ENCODE measurements at regions not wholly inside any gene's neighbourhood (a gene's known extent, or its start where the extent isn't known, plus 50 kb on each side); places are given as distances from the start of the nearest gene placed in this dataset.

DNA sequence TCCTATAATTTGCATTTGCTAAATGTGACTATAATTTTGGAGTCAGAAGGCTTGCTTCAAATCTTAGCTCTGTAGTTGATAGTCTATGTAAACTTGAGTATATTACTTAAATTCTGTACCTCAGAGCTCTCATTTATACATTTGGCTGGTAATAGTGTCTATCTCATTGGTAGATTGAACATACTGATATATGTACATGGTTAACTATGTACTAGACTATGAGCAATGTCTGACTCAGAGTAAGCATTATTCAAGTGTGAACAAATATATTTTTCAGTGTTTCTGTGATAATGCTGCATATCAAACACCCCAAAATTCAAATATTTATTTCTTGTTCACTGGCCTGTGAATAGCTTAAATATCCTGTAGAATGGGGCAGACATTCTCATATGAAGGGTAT, 1568.9 kb upstream of the PABPC4L start:
- Histone ChIP-seq H3K9me1 (ENCODE audit: insufficient read depth, low read length) (no peaks in the 10 kb centered on the region), H3K4me3 (ENCODE audit: insufficient read depth, low read depth, low read length) (no peak overlapping the region), H3K4me2 (ENCODE audit: low read depth, low read length) (no peak overlapping the region), H3K79me1 (ENCODE audit: low read depth in 1 of 2, low read length in 2 of 2) (no peaks in the 10 kb centered on the region), H2AK9ac (replicated peaks; ENCODE audit: low read depth, low read length, poor library complexity) (no peak overlapping the region), H3K4ac (ENCODE audit: low read depth, low read length) (no peak overlapping the region), H3K14ac (replicated peaks; ENCODE audit: low read depth, low read length) (no peak overlapping the region), H4K8ac (ENCODE audit: low read depth in 2 of 2, low read length in 2 of 2) (no peak overlapping the region), H4K91ac (ENCODE audit: insufficient read depth, low read depth, low read length) (no peak overlapping the region), H3K23ac (ENCODE audit: low read depth, low read length) (no peak overlapping the region), H4K5ac (ENCODE audit: low read depth, low read length) (no peak overlapping the region), H4K20me1 (ENCODE audit: insufficient read depth, low read length) (no peaks in the 10 kb centered on the region), H2BK5ac (ENCODE audit: low read depth, low read length, poor library complexity, severe bottlenecking) (no peak overlapping the region), H2BK20ac (ENCODE audit: low read depth, low read length) (no peak overlapping the region), H2BK120ac (ENCODE audit: low read depth, low read length) (no peak overlapping the region), H3K4me1 (ENCODE audit: control insufficient read depth, insufficient read depth, low read length) (no peaks in the 10 kb centered on the region), H2AFZ (replicated peaks; ENCODE audit: low read length, poor library complexity) (no peak overlapping the region), H3K9ac (ENCODE audit: low read depth, low read length) (no peak overlapping the region), H3K56ac (ENCODE audit: extremely low read depth, insufficient read depth, low read length) (no peak overlapping the region), H3K27ac (ENCODE audit: insufficient read depth, low read length) (no peak overlapping the region), H3K18ac (ENCODE audit: low read depth, low read length) (no peak overlapping the region), H2BK15ac (ENCODE audit: low read depth, low read length) (no peak overlapping the region), H3K27me3 (ENCODE audit: control insufficient read depth, insufficient read depth, low read length) (no peaks in the 10 kb centered on the region), H2AK5ac (ENCODE audit: low read depth, low read length) (no peak overlapping the region), H3K36me3 (ENCODE audit: control insufficient read depth, insufficient read depth, low read length) (no peaks in the 10 kb centered on the region), H3K9me3 (ENCODE audit: control insufficient read depth, insufficient read depth, low read length) (peaks cover 2% of the 10 kb centered on the region; the same call in 1 of the 2 replicates)
- intact Hi-C loops (cut with micrococcal nuclease) (no loop called here), dilution Hi-C loops (cut with HindIII; ENCODE audit: low sequenced_read_pairs, unreplicated experiment) (no loop called here), in situ Hi-C loops (cut with MboI; ENCODE audit: low sequenced_read_pairs) (no loop called here)
- ATAC-seq (ENCODE audit: low read depth), result no peak
- no TSS peak for BruUV-seq (replicated peaks)
- no peak for TF ChIP-seq NFE2L2 (IDR thresholded peaks at IDR 0.05; ENCODE audit: low read depth, low read length)
- ChIA-PET POLR2A (ENCODE audit: unreplicated experiment) (no interaction called here), CTCF (interaction anchor here (0.6 kb wide), 1 partner anchor 16 kb away, joined by 3 read pairs; no protein-coding TSS in a partner anchor)
- DNase-seq, result no peak

All from IMR-90 (cell line).